Posterior vena cava (tissue), 2 donors: ENCODE measurements at regions not wholly inside any gene's neighbourhood (a gene's known extent, or its start where the extent isn't known, plus 50 kb on each side); places are given as distances from the start of the nearest gene placed in this dataset.
"Not testable (repeated sequence)": the region's sequence is repeated elsewhere in the genome, so short reads cannot be mapped to it uniquely, and the experiment has no call there.

Experiments used
- DNase-seq: peaks from one replicate; pipeline ENCODE4 v3.0.0-alpha.2; 2020; ENCODE audit warnings: low spot score
- intact Hi-C, 2 donors: fragments of 100-400 bp; cut with DNase I; formaldehyde crosslinking; loops; one replicate each; pipeline versions ENCODE4 v1.14.1 to v1.14.2; 2022 to 2023
- donor health status: DM: yes; HTN: yes; CAD: no.
- donor health status: DM: yes; HTN: yes; CAD: no.

DNA sequence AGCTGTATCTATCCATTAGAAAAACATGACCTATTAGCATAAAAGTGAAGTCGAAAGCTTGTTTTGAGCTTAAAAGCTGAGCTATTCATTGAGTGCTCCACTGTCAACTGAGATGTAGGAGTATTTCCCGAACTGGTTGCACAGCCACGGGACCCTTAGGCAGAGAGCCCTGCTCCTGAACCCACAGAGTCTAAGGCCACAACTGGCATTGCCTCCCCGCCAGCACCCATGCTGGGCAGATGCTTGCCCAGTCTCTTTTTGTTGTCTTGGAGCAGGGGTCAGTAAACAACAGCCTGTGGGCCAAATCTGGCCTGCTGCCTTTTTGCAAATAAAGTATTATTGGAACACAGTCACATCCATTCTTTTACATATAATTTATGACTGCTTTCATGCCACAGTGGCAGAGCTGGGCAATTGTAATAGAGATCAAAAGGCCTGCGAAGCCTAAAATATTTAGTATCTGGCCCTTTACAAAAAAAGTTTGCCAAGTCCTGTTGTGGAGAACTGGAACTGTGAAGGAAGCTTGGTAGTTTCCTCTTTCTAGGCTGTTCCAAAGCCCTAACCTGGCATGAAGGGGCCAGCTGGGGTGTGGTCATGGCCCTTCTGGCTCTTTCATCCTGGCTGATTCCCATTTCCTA lies 58.4 kb upstream of the WAPL start:
- intact Hi-C loops: no loop called here

GRCh38 chr10:86580521-86580891 lies 58.9 kb upstream of the WAPL start:
- intact Hi-C loops: no loop called here
- DNase-seq: no peak

More for the DNA sequence above, 58.4 kb upstream of the WAPL start:
- DNase-seq: no peak

DNA sequence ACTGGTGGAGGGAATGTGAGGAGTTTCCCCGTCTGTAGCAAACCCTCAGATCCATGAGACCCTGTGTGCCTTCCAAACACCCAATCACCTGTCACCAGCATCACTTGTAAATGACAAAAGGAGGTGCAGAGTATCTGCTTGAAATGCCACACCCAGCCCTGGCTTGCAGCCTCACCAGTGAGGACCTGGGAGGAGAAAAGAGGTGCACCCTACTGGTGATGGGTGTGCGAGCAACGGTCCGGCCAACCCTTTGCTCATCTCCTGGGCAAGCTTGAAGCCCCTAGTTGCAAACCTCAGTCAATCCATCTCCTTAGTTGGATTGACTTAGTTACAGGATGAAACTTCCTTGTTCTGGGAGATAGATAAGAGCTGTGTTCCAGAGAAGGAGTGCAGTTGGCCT lies 62.4 kb upstream of the WAPL start:
- DNase-seq: no peak
- intact Hi-C loops: no loop called here

DNA sequence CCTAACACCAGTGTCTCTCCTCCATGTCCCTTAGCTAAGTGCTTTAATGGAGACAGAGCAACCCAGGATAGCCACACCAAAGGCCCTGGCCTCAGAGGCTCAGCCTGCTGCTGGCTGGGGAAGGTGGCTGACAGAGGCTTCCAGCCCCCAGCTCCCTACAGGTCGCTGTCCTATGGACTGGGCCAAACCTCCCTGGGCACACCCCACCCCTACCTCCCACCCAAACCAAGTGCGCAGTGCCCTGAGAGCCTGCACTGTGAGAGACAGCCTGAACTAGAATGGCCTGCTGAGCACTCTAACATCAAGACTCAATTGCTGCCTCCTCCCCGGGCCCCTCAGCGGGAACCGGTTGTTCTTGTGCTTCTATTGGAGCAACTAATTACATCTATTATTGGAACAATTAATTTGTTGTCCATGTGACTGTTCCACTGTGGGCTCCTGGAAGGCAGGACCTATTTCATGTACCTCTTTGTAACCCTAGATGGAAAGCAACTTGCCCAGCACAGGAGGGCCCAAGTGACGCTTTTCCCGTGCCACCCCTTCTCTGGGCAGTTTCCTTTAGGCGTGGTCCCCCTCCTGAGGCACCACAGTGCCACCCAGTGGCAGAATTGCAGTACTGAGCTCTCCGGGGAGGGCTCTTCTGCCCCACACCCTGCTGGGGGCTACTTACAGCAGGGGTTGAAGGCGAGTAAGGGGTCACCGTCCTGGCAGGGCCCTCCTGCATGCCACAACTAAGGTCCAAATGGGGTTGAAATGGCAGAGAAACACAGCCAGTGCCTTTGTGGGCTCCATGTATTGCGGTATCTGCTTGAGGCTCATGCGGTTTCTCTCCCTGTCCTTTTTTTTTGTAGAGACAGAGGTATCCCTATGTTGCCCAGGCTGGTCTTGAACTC lies 63.7 kb upstream of the WAPL start:
- peak; percentile 90 for DNase-seq
- intact Hi-C loops: loop anchor here (5.0 kb wide), 2 partner anchors 183 to 188 kb away; no protein-coding TSS in a partner anchor

- DNase-seq: no peak
- intact Hi-C loops: loop anchor here (5.0 kb wide), 2 partner anchors 184 to 189 kb away; no protein-coding TSS in a partner anchor
Observed at GRCh38 chr10:86586516-86586915, 64.9 kb upstream of the WAPL start.

- intact Hi-C loops: loop anchor here (5.0 kb wide), 2 partner anchors 186 to 191 kb away; no protein-coding TSS in a partner anchor
Observed at GRCh38 chr10:86588781-86589180, 65.6 kb upstream of the OPN4 start.

DNA sequence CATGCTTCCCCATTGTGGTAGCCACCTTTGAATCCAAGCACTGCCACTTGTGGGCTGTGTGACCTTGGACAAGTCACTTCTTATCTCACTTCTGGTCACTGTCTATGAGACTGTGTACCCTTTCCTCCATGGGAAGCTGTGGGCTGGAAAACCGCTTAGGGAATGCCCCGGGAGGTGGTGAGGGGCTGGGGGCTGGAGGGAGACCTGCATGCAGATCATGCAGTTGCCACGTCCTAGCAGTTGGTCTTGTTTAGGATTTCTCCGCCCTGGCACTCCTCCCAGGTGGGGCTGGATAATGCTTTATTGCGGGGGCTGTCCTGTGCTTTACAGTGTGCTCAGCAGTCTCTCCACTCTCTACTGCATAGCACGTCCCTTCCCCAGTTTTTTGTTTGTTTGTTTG lies 62.9 kb upstream of the OPN4 start:
- DNase-seq: no peak
- intact Hi-C loops: no loop called here

More at GRCh38 chr10:86588781-86589180, 65.6 kb upstream of the OPN4 start:
- DNase-seq: not testable (repeated sequence)

DNA sequence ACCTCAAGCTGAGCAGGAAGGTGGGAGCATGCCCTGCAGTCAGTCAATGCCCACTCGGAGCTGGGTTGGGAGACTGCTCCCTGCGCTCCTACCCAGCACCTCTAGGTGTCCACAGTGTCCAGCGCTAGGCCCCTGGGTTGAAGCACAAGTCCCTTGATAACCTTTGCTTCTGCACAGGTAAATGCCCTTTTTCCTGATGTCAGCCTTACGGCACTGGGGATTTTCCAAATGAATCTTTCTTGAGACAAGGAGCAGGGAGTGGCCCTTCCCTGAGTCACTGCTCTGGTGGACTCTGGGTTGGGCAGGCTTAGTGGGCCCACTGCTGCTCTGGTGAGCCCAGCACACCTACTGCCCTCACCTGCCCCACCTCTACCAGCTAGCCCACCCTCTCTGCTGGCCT lies 61.9 kb upstream of the OPN4 start:
- intact Hi-C loops: no loop called here

DNA sequence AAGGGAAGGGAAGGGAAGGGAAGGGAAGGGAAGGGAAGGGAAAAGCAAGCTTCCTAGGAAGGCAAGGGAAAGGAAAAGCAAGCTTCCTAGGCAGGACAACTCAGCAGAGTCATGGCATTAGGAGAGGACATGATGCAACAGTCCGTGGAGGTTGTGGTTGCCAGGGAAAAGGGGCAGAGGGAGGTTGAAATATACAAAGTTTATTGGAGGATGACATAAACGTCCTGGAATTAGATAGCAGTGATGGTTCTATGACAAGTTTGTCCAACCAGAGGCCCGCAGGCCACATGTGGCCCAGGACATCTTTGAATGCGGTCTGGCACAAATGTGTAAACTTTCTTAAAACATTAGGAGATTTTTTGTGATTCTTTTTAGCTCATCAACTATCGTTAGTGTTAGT lies 59.8 kb upstream of the OPN4 start:
- intact Hi-C loops: no loop called here
- DNase-seq: no peak

More for the DNA sequence above, 61.9 kb upstream of the OPN4 start:
- no peak for DNase-seq

- intact Hi-C loops: no loop called here
- no peak for DNase-seq
Observed at GRCh38 chr10:86595496-86595895, 58.9 kb upstream of the OPN4 start.

GRCh38 chr10:86596266-86596665 lies 58.1 kb upstream of the OPN4 start:
- no peak for DNase-seq
- intact Hi-C loops: no loop called here

DNA sequence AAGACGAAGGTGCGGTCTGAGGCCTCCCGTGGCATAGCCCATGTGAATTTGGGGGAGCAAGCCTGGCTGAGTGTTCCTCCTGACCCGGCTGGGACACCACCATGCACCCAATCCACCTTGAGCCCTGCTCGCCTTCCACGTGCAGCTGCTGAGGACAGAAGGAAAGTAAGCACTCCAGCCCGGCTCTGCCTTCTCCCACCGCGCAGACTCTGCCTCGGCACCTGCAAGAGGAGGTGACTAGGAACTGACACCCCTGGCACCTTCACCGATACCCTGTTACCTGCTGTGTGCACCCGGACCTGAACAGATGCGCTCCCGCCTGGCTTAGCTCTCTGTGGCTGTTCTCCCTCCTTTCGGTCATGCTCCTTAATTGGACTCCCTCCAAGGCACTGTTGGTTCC lies 57.0 kb upstream of the OPN4 start:
- DNase-seq: no peak
- intact Hi-C loops: no loop called here

GRCh38 chr10:86598151-86598550 lies 56.2 kb upstream of the OPN4 start:
- intact Hi-C loops: no loop called here
- no peak for DNase-seq

DNA sequence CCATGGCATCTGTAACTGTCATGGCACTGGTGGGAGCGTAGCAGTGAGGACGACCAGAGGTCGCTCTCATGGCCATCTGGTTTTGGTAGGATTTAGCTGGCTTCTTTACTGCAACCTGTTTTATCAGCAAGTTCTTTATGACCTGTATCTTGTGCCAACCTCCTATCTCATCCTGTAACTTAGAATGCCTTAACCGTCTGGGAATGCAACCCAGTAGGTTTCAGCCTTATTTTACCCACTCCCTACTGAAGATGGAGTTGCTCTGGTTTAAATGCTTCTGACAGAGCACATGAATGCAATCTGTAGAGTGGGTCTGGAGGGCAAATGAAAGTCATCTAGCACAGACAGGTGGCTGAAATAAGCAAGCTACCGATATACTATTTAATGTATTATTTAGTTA lies 55.3 kb upstream of the OPN4 start:
- DNase-seq: no peak
- intact Hi-C loops: no loop called here

DNA sequence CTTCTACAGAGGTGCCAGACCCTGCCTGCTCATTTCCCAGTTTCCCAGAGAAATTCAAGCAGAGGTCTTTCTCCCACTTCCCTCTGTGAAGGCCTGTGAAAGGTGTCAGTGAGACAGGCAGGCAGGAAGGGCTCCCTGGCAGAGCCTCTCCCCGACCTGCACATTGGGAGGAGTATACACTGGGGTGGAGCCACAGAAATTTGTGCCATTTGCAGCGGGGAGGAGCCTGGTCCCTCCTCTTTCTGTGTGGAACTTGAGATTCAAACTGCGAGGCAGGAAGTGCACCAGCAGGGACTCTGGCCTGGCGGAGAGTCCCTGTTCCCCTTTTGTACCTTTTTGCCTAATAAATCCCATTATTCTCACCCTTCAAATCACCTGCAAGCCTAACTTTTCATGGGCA lies 54.6 kb upstream of the OPN4 start:
- intact Hi-C loops: no loop called here
- no peak for DNase-seq

- DNase-seq: no peak
- intact Hi-C loops: no loop called here
Observed at GRCh38 chr10:86600296-86600695, 54.1 kb upstream of the OPN4 start.

- intact Hi-C loops: no loop called here
- DNase-seq: no peak
Observed at GRCh38 chr10:86601956-86602602, 52.3 kb upstream of the OPN4 start.

DNA sequence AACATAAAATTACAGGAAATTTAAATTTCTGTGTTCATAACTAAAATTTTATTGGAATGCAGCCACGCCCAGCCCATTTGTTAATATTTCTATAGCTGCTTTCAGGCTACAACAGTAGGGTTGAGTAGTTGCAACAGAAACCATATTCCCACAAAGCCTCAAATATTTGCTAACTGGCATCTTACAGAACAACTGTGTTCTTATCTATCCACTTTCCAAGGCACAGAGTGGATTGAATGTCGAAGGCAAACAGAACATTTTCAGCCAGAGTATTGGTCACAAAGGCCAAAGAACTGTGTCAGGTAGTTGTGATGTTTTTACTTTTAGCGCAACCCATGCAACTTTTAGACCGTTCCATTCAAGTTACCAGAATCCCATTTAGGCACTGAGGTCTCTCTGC lies 51.1 kb upstream of the OPN4 start:
- no peak for DNase-seq
- intact Hi-C loops: no loop called here
